Chondrocyte (in vitro differentiated cells): ENCODE measurements at regions not wholly inside any gene's neighbourhood (a gene's known extent, or its start where the extent isn't known, plus 50 kb on each side); places are given as distances from the start of the nearest gene placed in this dataset.

ENCODE experiments used
- DNase-seq: peaks from one replicate; pipeline ENCODE4 v3.0.0; 2021; ENCODE audit warnings: mixed read lengths, low spot score
- H3K27ac Mint-ChIP-seq: one replicate; pipeline ENCODE4 v1.8.0; 2021; ENCODE audit warnings: mild to moderate bottlenecking, moderate library complexity, mixed read lengths; ENCODE audit not compliant: unreplicated experiment
- H3K27me3 Mint-ChIP-seq: 2 replicates; pipeline ENCODE4 v1.8.0; 2021; ENCODE audit warnings: low read depth, mixed read lengths
- H3K36me3 Mint-ChIP-seq: 2 replicates; pipeline ENCODE4 v1.8.0; 2021; ENCODE audit warnings: low read depth, mixed read lengths
- H3K4me1 Mint-ChIP-seq: 2 replicates; pipeline ENCODE4 v1.8.0; 2021; ENCODE audit warnings: low read depth, mild to moderate bottlenecking, mixed read lengths
- H3K4me3 Mint-ChIP-seq: one replicate; pipeline ENCODE4 v1.8.0; 2021; ENCODE audit warnings: mild to moderate bottlenecking, moderate library complexity, mixed read lengths; ENCODE audit not compliant: unreplicated experiment
- H3K9me3 Mint-ChIP-seq: 2 replicates; pipeline ENCODE4 v1.8.0; 2021; ENCODE audit warnings: low read depth, mixed read lengths
- TF ChIP-seq, protein P1 (sequence below): fragments of 200-600 bp; sonication (generic); IDR thresholded peaks from 2 replicates; pipeline ENCODE4 v1.5.0; 2021; ENCODE audit warnings: antibody characterized with exemption, mild to moderate bottlenecking, moderate library complexity

DNA sequence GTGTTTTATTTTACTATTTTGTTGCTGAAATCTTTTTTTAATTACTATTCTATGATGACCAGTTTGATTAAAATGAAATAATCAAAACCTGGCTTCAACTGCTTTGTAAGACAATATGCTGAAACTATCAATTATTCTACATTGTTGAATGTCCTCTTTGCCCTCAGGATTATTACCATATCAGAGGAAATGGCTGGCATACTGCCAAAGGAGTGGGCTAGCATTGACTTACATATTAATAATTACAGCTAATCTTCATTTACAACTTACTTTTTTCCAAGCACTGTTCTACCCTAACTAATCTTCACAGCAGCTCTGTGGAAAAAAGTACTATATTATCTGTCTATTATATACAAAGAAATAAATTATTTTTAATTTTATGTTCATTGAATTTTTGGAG lies 560.5 kb downstream of the BCKDHB start:
- no peak overlapping the region for H3K27ac Mint-ChIP-seq
- TF ChIP-seq, protein P1, sequence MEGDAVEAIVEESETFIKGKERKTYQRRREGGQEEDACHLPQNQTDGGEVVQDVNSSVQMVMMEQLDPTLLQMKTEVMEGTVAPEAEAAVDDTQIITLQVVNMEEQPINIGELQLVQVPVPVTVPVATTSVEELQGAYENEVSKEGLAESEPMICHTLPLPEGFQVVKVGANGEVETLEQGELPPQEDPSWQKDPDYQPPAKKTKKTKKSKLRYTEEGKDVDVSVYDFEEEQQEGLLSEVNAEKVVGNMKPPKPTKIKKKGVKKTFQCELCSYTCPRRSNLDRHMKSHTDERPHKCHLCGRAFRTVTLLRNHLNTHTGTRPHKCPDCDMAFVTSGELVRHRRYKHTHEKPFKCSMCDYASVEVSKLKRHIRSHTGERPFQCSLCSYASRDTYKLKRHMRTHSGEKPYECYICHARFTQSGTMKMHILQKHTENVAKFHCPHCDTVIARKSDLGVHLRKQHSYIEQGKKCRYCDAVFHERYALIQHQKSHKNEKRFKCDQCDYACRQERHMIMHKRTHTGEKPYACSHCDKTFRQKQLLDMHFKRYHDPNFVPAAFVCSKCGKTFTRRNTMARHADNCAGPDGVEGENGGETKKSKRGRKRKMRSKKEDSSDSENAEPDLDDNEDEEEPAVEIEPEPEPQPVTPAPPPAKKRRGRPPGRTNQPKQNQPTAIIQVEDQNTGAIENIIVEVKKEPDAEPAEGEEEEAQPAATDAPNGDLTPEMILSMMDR: no peak
- H3K36me3 Mint-ChIP-seq: no peaks in the 10 kb centered on the region

DNA sequence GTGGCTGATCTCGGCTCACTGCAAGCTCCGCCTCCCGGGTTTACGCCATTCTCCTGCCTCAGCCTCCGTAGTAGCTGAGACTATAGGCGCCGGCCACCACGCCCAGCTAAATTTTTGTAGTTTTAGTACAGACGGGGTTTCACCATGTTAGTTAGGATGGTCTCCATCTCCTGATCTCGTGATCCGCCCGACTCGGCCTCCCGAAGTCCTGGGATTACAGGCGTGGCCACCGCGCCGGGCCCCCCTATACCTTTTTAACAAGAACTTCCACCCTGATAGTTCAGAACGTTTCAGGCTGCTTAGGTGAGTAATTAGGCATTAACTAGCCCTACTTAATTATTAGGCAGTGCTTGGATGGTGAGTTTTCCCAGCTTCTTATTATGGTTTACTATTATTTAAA lies 552.5 kb downstream of the BCKDHB start:
- no peaks in the 10 kb centered on the region for H3K4me1 Mint-ChIP-seq
- no peak overlapping the region for H3K27ac Mint-ChIP-seq
- H3K27me3 Mint-ChIP-seq: peaks cover 3% of the 10 kb centered on the region
- TF ChIP-seq, protein P1: no peak
- H3K4me3 Mint-ChIP-seq: no peak overlapping the region
- H3K9me3 Mint-ChIP-seq: no peaks in the 10 kb centered on the region
- no peaks in the 10 kb centered on the region for H3K36me3 Mint-ChIP-seq
- no peak for DNase-seq

More for the DNA sequence above, 560.5 kb downstream of the BCKDHB start:
- Mint-ChIP-seq H3K4me1 (no peaks in the 10 kb centered on the region), H3K27me3 (peaks cover 2% of the 10 kb centered on the region), H3K4me3 (no peak overlapping the region), H3K9me3 (no peaks in the 10 kb centered on the region)
- DNase-seq: no peak

DNA sequence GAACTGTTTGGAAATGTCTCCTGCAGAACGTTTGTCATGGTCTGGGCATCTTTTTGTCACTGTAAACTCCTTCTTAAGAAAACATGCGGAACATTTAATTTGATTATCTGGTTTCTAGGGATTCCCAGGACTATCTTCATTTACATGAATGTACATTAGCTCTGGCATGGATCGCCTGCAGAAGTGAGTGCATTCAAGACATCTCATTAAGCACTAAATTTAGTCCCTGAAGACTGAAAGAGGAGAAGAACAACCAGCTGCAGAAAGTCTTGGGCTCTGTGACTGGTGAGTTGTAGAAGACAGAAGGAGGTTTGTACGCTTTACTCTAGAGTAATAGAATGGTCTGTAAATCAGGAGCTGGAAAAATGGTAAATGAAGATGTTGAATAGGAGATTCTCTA lies 540.7 kb downstream of the BCKDHB start:
- no peaks in the 10 kb centered on the region for H3K4me1 Mint-ChIP-seq
- peaks cover 8% of the 10 kb centered on the region for H3K36me3 Mint-ChIP-seq
- no peak overlapping the region for H3K4me3 Mint-ChIP-seq
- H3K27me3 Mint-ChIP-seq: no peaks in the 10 kb centered on the region
- no peak overlapping the region for H3K27ac Mint-ChIP-seq
- TF ChIP-seq, protein P1: no peak
- peaks cover 13% of the 10 kb centered on the region for H3K9me3 Mint-ChIP-seq
- no peak for DNase-seq

DNA sequence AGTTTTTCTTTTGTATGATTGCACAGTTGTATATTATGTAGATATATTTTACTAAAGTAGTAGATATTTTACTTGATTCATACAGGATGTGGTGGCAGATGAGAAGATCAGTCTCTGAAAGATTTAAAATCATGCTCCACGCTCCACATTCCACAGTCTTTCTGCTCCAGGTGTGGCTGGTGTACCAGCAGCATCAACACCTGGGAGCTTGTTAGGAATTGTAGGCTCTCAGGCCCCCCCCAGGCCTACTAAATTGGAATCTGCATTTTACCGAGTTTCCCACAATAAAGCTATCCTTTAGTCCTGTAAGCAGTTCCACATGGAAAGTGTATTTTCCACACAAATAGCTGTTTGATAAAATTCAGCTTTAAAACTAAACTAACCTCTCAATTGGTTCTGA lies 537.4 kb downstream of the BCKDHB start:
- H3K36me3 Mint-ChIP-seq: peaks cover 8% of the 10 kb centered on the region
- H3K4me3 Mint-ChIP-seq: no peak overlapping the region
- no peak overlapping the region for H3K27ac Mint-ChIP-seq
- H3K4me1 Mint-ChIP-seq: peaks cover 5% of the 10 kb centered on the region
- TF ChIP-seq, protein P1: no peak
- no peak for DNase-seq
- peaks cover 15% of the 10 kb centered on the region for H3K9me3 Mint-ChIP-seq
- no peaks in the 10 kb centered on the region for H3K27me3 Mint-ChIP-seq

DNA sequence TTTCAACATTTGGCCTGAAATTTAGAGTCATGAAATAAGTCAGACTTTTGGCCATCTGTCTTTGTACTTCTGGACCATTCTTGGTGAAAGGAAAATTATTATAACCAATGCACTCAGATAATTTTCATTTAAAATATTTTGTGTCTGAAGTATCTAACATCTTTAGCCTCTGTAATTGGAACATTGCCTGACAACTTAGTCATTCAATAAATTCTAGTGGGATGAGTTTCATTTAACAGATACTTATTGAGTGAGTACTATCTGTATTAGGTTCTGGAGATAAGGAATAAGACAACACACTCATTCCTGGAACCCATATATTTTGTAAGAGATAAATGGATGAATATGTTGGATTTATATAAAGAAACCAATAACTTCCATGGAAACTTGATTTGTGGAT lies 536.0 kb downstream of the BCKDHB start:
- Mint-ChIP-seq H3K27ac (no peak overlapping the region), H3K9me3 (peaks cover 15% of the 10 kb centered on the region), H3K27me3 (no peaks in the 10 kb centered on the region), H3K36me3 (peaks cover 8% of the 10 kb centered on the region), H3K4me3 (no peak overlapping the region), H3K4me1 (peaks cover 15% of the 10 kb centered on the region)
- DNase-seq: no peak
- TF ChIP-seq, protein P1: no peak
